ENCODE measurements at regions not wholly inside any gene's neighbourhood (a gene's known extent, or its start where the extent isn't known, plus 50 kb on each side); places are given as distances from the start of the nearest gene placed in this dataset.
"Not testable (repeated sequence)": the region's sequence is repeated elsewhere in the genome, so short reads cannot be mapped to it uniquely, and the experiment has no call there.

DNA sequence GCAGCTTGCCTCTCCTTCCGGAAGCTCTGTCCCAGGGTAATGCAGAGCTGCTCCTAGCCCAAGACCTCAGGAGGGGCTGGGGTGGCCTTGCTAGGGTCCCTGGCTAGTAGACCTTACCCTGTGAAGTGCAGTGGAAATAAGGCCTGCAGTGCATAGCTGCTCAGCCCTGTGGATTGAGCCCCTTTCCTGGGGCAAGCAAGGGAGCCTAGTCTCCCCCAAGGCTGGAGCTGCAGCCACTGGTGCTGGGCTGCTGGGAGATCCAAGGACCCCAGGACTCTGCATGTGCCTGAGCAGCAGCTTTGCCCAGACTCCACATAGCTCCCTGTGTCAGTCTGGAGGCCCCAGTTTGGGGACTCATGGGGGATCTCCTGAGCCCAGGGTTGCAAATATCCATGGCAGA is 57.9 kb downstream of the FANCF start:
- DNase-seq: no peak

DNA sequence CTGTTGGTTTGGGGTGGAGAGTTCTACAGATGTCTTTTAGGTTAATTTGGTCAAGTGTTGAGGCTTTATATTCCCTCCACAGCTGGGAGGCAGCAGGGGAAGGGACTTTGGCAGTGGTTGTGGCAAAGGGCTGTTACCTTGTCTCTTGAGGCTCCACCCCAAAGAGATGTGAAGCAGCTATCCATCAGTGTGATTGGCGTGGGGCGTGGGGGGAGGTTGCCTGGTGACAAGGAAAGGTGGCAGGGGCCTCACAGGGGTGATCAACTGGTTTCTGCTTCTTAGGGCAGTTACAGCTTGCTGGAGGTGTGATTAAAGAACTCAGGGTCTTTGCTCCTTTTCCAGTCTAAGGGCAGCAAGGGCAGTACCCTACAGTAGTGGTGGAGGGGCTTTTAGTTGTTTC is 59.3 kb downstream of the FANCF start:
- DNase-seq: no peak

DNA sequence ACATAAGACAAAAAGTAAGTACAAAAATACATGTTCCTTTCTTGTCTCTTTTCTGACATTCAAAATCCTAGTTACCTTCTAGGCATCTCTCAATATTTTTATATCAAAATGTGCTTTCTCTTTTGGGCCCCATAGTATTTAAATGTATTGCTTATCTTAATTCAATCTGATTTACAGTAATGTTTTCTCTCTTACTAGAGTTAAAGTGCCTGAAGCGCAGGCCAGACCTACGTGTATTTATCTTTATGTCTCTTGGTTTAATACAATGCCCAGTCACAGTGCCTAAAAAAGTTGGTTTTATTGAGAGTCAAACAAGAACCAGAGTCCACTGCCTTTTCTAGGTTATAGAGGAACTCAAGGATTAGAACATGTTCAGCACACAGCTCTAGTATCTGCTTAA is 64.3 kb downstream of the FANCF start:
- DNase-seq: no peak

DNA sequence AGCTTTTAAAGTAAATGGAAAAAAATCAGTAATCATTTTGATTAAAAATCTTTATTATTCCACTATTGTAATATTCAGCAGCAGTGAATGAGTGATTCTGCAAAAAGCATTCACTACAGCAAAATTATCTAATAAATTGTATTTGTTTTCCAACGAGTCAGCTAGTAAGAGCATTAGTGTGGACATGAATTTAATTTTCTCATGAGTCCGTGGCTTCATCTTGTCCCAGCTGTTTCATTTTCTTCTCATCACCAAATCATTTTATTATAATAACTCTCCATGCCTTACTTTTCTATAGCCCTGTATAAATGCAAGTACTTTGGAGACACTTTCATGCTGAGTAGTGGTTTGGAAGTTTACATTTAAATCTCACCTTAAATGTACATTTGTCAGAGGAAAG is 66.2 kb downstream of the FANCF start:
- no peak for DNase-seq

DNA sequence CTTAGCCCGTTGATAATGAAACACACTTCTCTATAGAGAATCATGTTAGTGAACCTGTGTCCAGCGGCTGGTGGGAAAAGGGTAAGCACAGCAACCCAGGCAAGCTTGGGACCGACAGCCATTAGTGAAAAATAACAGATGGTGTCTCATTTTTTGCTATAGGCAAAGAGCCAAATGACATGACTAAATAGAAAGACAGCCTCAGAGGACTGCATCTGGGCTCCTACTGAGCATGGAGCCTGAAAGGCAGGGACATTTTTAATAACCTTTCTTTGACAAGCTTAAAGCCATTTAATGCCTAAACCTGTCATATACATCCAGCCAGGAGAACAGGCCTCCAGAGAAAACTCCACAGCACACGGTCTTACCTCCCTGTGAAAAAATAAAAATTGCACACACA is 67.0 kb downstream of the FANCF start:
- DNase-seq: no peak

DNA sequence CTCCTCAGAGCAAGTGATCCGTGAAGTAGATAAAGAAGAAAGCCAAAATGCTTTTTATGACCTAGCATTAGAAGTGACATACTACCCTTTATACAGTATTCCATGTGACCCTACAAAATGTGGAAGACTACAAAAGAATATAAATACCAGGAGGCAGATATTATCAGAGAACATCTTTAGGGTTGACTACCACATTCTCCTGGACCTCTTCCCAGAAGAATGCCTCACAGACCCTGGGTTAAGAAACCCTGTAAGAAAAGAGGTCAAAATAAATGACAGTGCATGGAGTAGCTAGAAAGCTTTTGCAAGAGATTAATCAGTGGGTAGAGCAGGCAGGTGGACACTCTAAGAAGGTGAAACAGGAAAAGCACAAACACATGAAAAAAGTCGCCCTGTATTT is 69.2 kb downstream of the FANCF start:
- no peak for DNase-seq

DNA sequence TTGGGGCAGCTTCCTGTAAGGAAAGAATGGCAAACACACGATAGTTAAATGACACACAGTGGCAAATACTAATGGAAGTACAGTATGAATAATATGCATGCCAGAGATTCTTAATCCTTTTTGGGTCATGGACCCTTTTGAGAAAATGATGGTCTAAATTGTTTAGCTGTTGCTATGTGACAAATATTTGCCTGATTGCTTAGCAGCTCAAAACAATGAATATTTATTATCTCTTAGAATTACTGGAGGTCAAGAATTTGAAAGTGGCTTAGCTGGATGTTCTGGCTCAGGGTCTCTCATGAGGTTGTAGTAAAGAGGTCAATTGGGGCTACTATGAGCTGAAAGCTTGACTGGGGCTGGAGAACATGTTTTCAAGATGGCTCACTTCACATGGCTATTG is 69.7 kb downstream of the FANCF start:
- DNase-seq: no peak

DNA sequence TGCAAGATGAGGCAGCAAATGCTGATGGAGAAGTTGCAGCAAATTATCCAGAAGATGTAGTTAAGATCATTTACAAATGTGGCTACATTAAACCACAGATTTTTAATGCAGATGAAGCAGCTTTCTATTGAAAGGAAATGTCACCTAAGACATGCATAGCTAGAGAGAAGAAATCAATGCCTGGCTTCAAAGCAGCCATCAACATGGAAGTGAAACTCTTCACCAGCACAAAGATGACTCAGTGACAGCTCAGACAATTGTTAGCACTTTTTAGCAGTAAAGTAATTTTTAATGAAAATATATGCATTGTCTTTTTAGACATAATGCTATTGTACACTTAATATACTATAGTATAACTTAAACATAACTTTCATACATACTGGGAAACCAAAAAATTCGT is 71.4 kb downstream of the FANCF start:
- no peak for DNase-seq

DNA sequence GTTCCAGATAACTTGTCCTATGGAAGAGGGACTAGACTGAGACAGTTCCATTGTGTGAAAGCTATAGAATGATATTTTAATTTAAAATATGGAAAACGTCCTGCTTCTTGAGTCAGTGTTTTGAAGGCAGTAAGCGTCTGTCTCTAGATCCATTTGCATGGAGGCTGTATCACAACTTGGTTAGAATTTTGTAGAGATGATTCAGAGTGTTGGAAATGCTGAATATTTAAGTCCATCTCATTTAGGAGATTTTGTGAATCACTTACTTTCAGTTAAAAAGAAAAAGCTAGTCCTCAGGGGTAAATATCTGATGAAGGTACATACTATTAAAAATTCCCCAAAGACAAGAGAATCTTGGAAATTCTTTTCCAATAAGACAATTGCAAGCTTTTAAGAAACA is 72.7 kb downstream of the FANCF start:
- no peak for DNase-seq

DNA sequence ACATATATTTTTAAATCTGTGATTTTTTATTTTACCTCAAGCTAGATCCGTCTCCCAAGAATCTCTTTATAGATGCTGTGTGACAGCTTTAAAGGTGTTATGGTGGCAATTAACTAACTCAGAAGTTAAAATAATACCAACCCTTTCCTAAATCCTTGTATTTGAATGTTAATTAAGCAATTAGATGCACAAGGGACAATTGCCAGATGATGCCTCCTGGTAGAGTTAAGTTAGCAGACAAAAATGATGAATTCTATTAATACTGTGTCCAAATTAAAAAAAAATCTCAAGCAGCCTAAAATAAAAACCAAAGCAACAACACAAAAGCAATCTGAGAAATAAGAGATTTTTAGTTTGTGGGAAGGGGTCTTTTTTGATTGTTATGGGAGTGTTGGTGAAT is 78.9 kb downstream of the FANCF start:
- DNase-seq: no peak

DNA sequence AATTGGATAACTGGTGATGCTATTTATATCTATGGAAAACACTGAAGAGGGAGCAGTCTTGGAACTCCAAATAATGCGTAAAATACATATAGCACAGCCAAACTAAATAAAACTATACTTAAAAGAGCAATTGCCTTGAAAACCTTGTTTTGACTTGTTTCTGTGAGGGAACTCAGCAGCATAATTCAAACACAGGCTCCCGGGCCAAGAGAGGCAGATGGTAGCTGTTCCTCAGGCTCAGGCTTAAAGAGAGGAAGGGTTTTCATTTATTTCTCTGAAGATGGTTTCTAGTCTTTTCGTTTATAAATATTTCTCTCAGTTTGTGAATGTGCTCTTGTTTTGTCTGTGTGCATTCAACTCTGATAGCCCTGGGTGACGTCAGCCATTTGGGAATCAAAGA is 82.4 kb downstream of the FANCF start:
- DNase-seq: no peak

DNA sequence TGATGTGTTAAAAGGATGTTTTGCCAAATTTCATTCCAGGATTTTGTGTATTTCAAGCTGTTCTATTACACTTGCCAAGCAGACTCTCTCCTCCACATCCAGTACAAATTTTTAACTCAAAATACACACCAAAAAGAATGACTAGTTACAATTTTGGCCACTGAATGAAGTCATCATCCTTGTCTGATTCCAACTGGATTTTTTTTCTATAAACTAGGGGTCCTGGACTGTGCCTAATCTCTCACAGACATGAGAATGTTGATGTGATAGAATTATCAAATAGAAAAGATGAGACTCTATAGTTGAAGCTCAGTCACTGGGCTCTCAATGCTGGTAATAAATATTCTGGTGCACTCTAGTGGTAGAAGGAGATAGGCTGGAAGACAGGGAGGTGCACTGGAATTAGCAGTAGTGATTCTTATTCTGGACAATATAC is 85.8 kb downstream of the FANCF start:
- no peak for DNase-seq

DNA sequence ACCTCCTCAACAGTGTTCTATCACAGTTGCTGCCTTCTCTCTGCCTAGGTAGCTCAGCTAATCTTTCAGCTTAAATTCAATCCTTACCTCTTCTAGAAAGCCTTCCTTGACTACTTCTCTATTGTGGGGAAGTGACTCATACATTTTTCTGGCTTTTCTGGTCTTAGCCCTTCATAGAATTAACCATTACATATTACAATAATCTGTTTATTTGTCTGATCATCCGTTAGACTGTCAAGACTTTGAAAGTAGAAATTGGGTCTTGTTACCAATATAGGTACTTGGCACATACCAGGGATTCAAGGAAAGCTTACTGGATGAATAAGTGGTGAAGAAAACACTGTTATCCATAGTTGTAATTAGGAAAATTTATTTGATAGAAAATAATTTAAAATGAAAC is 89.6 kb downstream of the FANCF start:
- no peak for DNase-seq

DNA sequence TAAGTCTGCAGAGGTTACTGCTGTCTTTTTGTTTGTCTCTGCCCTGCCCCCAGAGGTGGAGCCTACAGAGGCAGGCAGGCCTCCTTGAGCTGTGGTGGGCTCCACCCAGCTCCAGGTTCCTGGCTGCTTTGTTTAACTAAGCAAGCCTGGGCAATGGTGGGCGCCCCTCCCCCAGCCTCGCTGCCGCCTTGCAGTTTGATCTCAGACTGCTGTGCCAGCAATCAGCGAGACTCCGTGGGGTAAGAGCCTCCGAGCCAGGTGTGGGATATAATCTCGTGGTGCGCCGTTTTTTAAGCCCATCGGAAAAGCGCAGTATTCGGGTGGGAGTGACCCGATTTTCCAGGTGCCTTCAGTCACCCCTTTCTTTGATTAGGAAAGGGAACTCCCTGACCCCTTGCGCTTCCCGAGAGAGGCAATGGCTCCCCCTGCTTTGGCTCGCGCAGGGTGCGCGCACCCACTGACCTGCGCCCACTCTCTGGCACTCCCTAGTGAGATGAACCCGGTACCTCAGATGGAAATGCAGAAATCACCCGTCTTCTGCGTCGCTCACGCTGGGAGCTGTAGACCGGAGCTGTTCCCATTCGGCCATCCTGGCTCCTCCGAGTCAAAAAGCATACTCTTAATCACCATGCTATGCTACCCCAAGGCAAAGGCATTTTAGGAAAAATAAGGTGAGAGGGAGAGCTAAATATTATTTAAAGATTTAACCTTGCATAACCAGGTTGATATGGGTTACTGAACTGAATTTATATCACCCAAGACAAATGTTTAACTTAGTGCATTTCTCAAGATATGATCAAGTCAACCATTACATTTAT is 96.8 kb downstream of the FANCF start:
- not testable (repeated sequence) for DNase-seq

DNA sequence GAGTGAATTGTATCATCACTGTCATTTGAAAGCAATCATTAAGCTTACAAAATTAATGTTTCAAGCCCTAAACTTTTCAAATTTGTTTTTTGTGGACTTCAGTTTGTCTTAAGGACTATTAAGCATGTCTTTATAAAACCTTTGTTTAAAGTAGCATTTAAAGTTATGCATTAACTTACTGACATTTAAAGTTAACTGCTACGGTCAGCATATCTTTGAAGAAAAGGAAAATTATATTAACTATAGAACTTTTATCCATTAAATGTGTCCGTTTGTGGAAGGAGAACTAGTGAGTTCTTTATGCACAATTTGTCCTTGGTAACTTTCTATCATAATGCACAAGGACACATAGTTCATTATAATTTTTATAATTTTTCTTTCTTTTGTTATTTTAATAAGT is 103.4 kb downstream of the FANCF start:
- no peak for DNase-seq

DNA sequence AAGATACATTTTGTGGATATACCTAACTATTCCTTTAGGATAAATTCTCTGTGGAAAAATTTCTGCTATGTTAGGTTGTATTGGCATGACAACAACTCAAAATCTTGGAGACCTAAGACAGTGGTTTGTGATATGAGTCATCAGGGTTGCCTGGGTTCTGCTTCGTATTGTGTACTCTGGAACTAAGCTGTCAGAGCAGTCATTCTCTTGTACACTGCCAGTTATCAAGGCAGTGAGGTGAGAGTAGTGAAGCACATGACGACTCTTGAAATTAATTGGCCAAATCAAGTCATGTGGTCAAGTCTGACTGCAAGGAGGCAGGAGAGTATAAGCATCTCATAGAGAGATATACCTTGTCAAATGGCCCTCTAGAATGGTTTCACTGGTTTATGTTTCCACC is 104.4 kb downstream of the FANCF start:
- DNase-seq: no peak

DNA sequence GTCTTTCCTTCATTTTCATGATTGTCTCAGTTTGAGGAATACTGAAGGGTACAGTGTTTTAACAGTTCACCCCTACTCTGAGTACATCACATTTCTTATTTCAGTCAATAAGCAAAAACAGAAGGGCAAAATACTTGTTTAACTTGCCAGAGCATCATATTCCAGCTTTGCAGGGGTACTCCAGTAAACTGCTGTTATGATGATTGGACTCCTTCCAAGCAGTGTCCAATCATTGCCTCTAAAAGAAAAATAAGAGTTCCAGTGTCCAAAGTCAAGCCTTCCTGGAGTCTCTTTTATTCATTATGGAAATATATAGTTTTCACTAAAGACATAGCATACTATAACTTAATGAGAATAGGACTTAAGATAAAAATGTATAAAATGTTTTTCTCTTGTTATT is 105.1 kb downstream of the FANCF start:
- no peak for DNase-seq

DNA sequence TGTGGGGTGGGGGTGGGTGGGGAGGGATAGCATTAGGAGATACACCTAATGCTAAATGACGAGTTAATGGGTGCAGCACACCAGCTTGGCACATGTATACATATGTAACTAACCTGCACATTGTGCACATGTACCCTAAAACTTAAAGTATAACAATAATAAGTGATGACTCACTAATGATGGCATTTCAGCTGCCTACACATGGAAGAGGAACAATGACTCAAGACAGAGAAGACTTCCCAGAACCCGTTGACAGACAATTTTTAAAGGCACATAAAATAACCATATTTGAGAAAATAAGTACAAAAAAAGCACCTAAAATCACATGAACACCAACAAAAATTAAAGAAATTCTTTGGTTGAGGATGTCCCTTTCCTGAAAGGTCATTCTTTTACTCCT is 107.3 kb downstream of the FANCF start:
- not testable (repeated sequence) for DNase-seq

DNA sequence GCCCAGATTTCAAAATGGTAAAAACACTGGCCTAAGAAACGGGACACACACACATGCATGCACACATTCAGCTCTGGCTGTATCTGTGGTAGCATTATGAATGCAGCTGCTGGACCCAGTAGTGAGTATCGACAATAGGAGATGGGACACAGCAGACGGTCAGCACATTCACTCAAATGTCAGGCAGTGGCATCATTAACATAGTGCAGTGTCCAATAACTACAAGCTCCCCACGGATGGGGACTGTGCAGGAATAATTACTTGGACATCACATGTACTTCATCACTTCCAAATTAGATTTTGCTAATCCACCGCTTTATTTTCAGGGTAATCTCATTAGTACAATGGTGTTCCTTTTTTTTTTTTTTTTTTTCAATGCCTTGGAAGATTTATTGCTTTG is 109.5 kb downstream of the FANCF start:
- DNase-seq: no peak

DNA sequence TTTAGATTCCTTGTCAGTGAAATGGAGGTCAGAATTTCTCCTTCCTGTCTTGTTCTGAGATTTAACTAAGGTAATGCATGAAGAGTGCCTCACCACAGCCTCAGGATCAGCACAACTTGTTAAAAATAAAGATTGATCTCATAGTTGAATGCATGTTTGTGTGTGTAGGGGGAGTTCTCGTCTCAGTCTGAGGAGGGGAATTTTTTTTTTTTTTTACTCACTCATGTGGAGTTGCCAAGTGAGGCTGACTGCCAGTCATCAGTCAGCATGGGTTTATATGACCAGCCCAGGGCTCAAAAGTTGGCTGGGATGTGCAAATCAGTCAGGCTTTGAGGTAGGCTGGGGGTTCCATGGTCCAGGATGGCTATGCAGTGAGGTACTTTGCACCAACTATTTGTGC is 113.2 kb downstream of the FANCF start:
- no peak for DNase-seq

DNA sequence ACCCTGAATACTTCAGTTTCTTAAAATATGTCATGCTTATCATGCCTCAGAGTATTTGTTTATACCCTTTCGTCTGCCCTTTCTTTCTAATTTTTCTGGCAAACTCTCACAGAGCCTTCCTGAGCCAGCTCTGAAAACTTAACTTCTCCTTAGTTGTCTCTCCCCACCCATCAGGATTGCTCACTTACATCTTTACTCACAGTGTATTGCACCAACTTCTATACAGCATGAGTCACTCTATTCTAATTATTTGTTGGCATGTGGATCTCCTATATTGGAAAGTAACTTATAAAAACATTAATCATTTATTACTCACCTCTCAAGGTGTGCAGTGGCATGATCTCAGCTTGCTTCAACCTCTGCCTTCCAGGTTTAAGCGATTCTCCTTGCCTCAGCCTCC is 114.9 kb downstream of the FANCF start:
- DNase-seq: no peak

DNA sequence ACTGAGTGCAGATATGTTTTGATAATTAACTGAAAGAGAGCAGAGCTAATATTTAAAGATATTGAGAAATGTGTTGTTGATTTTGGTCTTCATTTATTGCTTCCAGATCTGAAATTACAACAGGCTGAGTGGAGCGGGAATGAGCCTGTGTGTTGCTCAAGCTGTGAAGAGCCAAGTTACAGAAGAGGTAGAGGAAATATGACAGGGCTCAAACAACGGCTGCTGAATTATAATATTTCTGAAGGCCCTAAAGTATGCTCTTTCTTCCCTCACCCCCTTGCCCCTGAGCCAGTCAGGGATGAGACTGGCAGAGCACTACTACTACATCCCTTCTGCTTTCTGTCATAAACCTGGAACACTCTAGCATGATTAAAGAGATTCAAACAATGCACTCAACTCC is 115.6 kb downstream of the FANCF start:
- no peak for DNase-seq

DNA sequence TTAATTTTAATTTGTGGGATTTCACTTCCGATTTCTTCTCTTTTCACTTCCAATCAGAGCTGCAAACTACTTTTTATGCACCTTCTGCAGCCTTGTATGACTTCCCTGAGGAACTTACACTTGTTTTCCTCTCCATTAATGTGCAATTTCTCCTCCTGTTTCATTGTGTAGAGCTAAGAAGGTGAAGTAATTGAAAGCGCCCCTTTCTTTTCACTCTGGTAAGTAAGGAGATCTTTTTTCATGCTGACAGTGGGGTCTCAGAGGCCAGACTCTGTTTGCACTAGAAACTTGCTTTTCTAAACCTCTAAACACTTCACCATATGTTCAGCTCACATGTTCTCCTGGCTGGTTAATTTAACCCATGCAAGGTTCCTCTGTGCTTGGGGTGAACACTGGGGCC is 117.0 kb downstream of the FANCF start:
- DNase-seq: no peak

DNA sequence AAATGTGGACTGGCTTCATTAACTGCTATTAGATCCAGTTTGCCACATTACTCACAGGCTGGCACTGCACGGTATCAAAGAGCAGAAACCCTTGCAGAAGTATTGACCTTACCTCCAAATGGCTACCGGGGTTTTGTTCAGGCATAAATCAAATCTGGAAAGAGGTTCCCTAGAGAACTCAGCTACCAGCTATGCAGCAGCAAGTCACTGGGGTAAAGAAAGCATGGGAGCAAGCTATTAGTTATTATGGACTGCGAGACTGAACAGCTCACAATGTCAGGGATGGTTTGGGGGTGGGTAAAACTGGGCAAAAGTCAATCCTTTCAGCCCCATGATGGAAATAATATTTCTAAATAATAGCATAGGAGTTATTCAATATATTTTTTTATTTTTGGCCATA is 128.1 kb downstream of the FANCF start:
- DNase-seq: no peak

DNA sequence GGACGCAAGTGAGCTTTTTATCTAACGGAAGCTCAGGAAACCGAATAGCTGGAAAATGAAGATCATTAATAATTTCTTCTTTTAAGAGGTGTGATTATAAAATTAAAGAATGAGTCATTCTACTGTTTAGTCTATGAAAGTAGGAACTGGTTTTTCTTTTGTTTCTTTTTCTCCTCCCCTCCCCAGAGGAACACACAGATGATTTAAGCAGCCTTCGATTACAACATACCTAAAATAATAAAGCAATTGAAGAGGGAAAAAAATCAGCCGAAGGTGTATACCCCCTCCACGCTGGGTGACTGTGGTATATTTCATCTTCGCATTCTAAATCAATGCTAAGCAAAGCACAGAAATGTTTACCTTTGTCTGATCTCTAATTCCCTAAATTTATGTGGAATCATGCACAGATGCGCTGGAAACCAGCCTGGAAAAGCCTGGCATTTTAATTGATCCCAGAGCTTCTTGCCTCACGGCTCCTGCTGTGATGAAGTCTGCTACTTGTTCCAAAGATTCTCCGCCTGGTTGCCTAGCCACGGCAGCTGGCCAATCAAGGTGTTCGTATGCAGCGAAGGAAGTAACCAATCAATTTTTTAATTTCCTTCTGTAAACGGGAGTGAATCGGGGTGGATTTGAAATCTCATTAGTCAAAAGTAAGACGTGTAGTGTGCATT is 133.9 kb downstream of the FANCF start:
- DNase-seq: no peak
